Cardiac muscle cell (in vitro differentiated cells and primary cell): ENCODE measurements at regions not wholly inside any gene's neighbourhood (a gene's known extent, or its start where the extent isn't known, plus 50 kb on each side); places are given as distances from the start of the nearest gene placed in this dataset.
"Not testable (repeated sequence)": the region's sequence is repeated elsewhere in the genome, so short reads cannot be mapped to it uniquely, and the experiment has no call there.

Experiments
- DNase-seq, 2 donors: peaks; one replicate each; pipeline versions ENCODE4 v3.0.0 to v3.0.0-alpha.2; 2010 to 2017; ENCODE audit warnings: low read depth in 1 of 2, low spot score in 1 of 2
- H3K27ac ChIP-seq: fragments of 200-600 bp; sonication (generic); 2 replicates; pipeline ENCODE4 v1.5.1; 2016
- H3K27me3 ChIP-seq: fragments of 200-600 bp; sonication (generic); 2 replicates; pipeline ENCODE4 v1.6.0; 2016; ENCODE audit warnings: control low read depth
- H3K36me3 ChIP-seq: fragments of 200-600 bp; sonication (generic); 2 replicates; pipeline ENCODE4 v1.5.1; 2016; ENCODE audit warnings: control low read depth
- H3K4me1 ChIP-seq: fragments of 200-600 bp; sonication (generic); 2 replicates; pipeline ENCODE4 v1.8.1; 2017; ENCODE audit warnings: low read depth, mild to moderate bottlenecking, mixed run types
- H3K4me3 ChIP-seq: fragments of 200-600 bp; sonication (generic); 2 replicates; pipeline ENCODE4 v1.5.1; 2016; ENCODE audit warnings: mild to moderate bottlenecking
- H3K9me3 ChIP-seq: fragments of 200-600 bp; sonication (generic); 2 replicates; pipeline ENCODE4 v1.5.1; 2017; ENCODE audit warnings: low read depth, mild to moderate bottlenecking, control low read depth
- CTCF ChIP-seq: IDR thresholded peaks from 2 replicates; pipeline ENCODE4 v1.5.1; 2012; ENCODE audit warnings: low read depth, mild to moderate bottlenecking, low read length

GRCh38 chr1:30660241-30660640, 63.1 kb downstream of the MATN1 start:
- Histone ChIP-seq H3K9me3 (no peaks in the 10 kb centered on the region), H3K4me1 (no peaks in the 10 kb centered on the region), H3K36me3 (no peaks in the 10 kb centered on the region), H3K27ac (no peak overlapping the region), H3K27me3 (no peaks in the 10 kb centered on the region), H3K4me3 (no peak overlapping the region)
- DNase-seq, result no peak
- no peak for TF ChIP-seq CTCF

- no peaks in the 10 kb centered on the region for H3K4me1 ChIP-seq
- H3K36me3 ChIP-seq, result no peaks in the 10 kb centered on the region
- H3K9me3 ChIP-seq, result no peaks in the 10 kb centered on the region
- no peak for TF ChIP-seq CTCF
- no peak for DNase-seq
- H3K27me3 ChIP-seq, result no peaks in the 10 kb centered on the region
- H3K4me3 ChIP-seq, result no peak overlapping the region
- H3K27ac ChIP-seq, result no peak overlapping the region
Measured at GRCh38 chr1:30659702-30660101, 63.7 kb downstream of the MATN1 start.

DNA sequence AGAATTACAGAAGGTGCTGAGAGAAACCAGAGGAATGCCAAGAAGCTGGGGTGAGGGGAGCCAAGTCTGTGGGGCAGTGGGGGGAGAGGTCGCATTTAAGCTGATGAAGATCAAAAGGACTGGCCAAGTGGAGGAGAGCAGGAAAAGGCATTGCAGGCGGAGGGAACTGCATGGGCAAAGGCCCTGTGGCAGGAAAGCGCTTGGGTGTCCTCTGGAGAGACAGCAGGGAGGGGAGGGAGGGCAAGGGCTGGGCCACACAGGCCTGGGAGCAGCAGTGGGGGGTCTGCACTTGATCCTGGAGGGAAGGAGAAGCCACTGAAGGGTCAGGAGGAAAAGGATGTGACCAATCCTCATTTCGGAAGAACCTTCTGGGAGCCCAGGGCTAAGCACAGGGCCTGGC, 65.0 kb downstream of the MATN1 start:
- not testable (repeated sequence) for H3K36me3 ChIP-seq, DNase-seq, H3K9me3 ChIP-seq, H3K27ac ChIP-seq, H3K4me3 ChIP-seq, H3K27me3 ChIP-seq, H3K4me1 ChIP-seq

DNA sequence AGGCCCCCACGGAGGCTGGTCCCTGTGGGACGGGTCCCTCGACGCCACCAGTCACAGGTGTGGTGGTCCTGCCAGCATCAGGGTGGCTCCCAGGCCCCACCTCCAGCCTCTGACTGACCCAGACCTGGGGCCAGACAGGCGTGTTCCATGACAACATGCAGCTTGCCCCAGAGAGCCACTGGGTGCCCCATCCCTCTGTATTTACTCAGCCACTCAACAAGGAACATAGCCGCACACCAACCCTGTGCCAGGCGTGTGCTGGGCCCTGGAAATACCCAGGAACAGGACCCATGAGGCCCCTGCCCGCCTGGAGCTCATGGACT, 65.4 kb downstream of the MATN1 start:
- H3K27ac ChIP-seq, result no peak overlapping the region
- H3K4me3 ChIP-seq, result no peak overlapping the region
- H3K4me1 ChIP-seq, result no peaks in the 10 kb centered on the region
- TF ChIP-seq CTCF, result no peak
- H3K27me3 ChIP-seq, result no peaks in the 10 kb centered on the region
- H3K9me3 ChIP-seq, result no peaks in the 10 kb centered on the region
- H3K36me3 ChIP-seq, result no peaks in the 10 kb centered on the region
- no peak for DNase-seq

DNA sequence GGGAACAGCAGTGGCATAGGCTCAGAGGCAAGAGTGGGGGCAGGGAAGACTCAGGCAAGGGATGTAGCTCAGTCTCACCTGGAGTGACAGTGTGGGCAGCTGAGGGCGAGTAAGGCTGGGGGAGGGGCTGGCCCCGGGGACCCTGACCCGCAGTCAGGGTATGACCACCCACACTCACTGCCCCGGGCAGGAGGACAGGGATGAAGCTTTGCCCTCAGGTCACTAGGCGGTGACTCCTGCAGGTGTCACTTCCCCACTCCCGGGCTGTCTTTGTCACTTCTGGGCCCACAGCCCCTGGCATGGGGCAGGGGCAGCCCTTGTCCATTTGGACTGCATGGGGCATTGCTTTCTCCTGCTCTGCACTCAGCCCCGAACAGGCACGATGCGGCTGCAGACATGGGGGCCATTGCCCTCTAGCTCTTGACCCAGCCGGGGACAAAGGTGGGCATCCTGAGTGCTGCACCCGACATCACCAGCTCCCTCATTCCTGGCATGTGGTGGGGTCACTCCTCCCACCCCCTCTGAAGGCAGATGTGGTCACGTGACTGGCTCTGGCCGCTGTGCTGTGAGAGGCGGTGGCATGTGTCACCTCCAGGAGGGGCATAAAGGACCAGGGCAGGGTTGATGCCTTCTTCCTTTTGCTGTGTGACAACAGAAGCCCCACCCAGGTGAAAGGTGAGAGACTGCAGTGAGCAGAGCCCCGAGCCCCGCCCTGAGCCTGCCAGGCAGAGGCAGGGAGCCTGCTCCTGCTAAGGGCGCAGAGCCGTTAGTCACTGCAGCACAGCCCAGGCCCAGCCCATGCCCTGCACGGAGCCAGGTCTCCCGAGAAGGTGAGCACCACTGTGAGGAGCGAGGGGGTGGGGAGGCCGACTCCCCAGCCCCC, 66.0 kb downstream of the MATN1 start:
- Histone ChIP-seq H3K27ac (no peak overlapping the region), H3K4me1 (peaks cover under 1% of the 10 kb centered on the region), H3K4me3 (no peak overlapping the region), H3K27me3 (no peaks in the 10 kb centered on the region), H3K36me3 (no peaks in the 10 kb centered on the region), H3K9me3 (no peaks in the 10 kb centered on the region)
- no peak for TF ChIP-seq CTCF
- no peak for DNase-seq

- Histone ChIP-seq H3K4me3 (no peak overlapping the region), H3K27me3 (no peaks in the 10 kb centered on the region), H3K27ac (peak overlapping the region; percentile 38), H3K4me1 (peaks cover 3% of the 10 kb centered on the region), H3K9me3 (no peaks in the 10 kb centered on the region), H3K36me3 (no peaks in the 10 kb centered on the region)
- no peak for TF ChIP-seq CTCF
- peak in 1 of 2 donors; percentile 37 for DNase-seq
Measured at GRCh38 chr1:30656171-30656940, 67.0 kb downstream of the MATN1 start.
